K562 (cell line): ENCODE measurements at regions not wholly inside any gene's neighbourhood (a gene's known extent, or its start where the extent isn't known, plus 50 kb on each side); places are given as distances from the start of the nearest gene placed in this dataset.

Experiments used
- HNRNPH1 ChIP-seq: fragments of 200-400 bp; formaldehyde crosslinking; optimal IDR thresholded peaks from 2 replicates; pipeline ENCODE3; 2017; ENCODE audit warnings: low read depth, mild to moderate bottlenecking, low read length, moderate library complexity
- MEF2A ChIP-seq: IDR thresholded peaks from 2 replicates; pipeline ENCODE4 v1.6.1; 2011; ENCODE audit warnings: low read depth, mild to moderate bottlenecking, low read length, moderate library complexity; ENCODE audit not compliant: control insufficient read depth
- POLR2H ChIP-seq: IDR thresholded peaks from 2 replicates; pipeline ENCODE4 v1.6.1; 2016; ENCODE audit warnings: missing genetic modification characterization, low read depth, mild to moderate bottlenecking, control low read depth, missing compliant biosample characterization, moderate library complexity
- TF ChIP-seq, protein P1 (sequence below): fragments of 450-650 bp; formaldehyde crosslinking; IDR thresholded peaks from 2 replicates; pipeline ENCODE4 v1.4.0; 2020; ENCODE audit warnings: mild to moderate bottlenecking, mixed read lengths
- TF ChIP-seq, protein P2 (sequence below): sonication (generic); formaldehyde crosslinking; IDR thresholded peaks from 2 replicates; pipeline ENCODE4 v1.8.0; 2022; ENCODE audit warnings: mild to moderate bottlenecking, missing genetic modification reagents
- TF ChIP-seq, protein P3 (sequence below): fragments of 450-650 bp; conservative IDR thresholded peaks from 2 replicates; pipeline ENCODE4 v1.6.1; 2016; ENCODE audit warnings: missing genetic modification characterization, low read depth, mild to moderate bottlenecking, missing compliant biosample characterization, moderate library complexity

DNA sequence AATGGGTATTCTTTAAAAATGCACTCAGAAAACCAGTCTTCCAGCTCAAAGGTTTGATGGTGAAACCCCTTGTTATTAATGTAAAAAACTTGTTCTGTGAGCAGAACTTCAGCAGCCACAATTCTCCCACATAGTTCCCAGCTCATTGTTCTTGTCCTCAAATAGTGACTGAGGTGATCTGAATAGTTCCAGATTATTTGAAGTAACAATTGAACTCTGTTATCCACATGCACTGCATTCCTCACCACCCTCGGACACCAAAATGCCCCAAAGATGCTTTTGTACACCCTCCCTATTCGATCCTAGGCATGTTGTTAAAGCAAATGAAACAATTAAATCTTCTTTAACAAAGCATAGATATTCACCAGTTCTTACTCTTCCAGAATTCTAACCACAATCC lies 2186.8 kb upstream of the CELF4 start (continued):
- TF ChIP-seq HNRNPH1, result no peak
- TF ChIP-seq MEF2A, result no peak
- TF ChIP-seq, protein P1, sequence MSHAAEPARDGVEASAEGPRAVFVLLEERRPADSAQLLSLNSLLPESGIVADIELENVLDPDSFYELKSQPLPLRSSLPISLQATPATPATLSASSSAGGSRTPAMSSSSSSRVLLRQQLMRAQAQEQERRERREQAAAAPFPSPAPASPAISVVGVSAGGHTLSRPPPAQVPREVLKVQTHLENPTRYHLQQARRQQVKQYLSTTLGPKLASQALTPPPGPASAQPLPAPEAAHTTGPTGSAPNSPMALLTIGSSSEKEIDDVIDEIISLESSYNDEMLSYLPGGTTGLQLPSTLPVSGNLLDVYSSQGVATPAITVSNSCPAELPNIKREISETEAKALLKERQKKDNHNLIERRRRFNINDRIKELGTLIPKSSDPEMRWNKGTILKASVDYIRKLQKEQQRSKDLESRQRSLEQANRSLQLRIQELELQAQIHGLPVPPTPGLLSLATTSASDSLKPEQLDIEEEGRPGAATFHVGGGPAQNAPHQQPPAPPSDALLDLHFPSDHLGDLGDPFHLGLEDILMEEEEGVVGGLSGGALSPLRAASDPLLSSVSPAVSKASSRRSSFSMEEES (CRISPR knock-in tag), result no peak
- TF ChIP-seq, protein P2, sequence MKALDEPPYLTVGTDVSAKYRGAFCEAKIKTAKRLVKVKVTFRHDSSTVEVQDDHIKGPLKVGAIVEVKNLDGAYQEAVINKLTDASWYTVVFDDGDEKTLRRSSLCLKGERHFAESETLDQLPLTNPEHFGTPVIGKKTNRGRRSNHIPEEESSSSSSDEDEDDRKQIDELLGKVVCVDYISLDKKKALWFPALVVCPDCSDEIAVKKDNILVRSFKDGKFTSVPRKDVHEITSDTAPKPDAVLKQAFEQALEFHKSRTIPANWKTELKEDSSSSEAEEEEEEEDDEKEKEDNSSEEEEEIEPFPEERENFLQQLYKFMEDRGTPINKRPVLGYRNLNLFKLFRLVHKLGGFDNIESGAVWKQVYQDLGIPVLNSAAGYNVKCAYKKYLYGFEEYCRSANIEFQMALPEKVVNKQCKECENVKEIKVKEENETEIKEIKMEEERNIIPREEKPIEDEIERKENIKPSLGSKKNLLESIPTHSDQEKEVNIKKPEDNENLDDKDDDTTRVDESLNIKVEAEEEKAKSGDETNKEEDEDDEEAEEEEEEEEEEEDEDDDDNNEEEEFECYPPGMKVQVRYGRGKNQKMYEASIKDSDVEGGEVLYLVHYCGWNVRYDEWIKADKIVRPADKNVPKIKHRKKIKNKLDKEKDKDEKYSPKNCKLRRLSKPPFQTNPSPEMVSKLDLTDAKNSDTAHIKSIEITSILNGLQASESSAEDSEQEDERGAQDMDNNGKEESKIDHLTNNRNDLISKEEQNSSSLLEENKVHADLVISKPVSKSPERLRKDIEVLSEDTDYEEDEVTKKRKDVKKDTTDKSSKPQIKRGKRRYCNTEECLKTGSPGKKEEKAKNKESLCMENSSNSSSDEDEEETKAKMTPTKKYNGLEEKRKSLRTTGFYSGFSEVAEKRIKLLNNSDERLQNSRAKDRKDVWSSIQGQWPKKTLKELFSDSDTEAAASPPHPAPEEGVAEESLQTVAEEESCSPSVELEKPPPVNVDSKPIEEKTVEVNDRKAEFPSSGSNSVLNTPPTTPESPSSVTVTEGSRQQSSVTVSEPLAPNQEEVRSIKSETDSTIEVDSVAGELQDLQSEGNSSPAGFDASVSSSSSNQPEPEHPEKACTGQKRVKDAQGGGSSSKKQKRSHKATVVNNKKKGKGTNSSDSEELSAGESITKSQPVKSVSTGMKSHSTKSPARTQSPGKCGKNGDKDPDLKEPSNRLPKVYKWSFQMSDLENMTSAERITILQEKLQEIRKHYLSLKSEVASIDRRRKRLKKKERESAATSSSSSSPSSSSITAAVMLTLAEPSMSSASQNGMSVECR (CRISPR knock-in tag), result no peak
- TF ChIP-seq, protein P3, sequence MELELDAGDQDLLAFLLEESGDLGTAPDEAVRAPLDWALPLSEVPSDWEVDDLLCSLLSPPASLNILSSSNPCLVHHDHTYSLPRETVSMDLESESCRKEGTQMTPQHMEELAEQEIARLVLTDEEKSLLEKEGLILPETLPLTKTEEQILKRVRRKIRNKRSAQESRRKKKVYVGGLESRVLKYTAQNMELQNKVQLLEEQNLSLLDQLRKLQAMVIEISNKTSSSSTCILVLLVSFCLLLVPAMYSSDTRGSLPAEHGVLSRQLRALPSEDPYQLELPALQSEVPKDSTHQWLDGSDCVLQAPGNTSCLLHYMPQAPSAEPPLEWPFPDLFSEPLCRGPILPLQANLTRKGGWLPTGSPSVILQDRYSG (tag), result no peak
- TF ChIP-seq POLR2H (tag), result no peak
